Transverse colon (tissue), 4 donors: ENCODE measurements at regions not wholly inside any gene's neighbourhood (a gene's known extent, or its start where the extent isn't known, plus 50 kb on each side); places are given as distances from the start of the nearest gene placed in this dataset.

Source experiments
- DNase-seq: peaks from one replicate; pipeline ENCODE4 v3.0.0-alpha.2; 2019
- H3K27ac ChIP-seq, 4 donors: fragments of 200-600 bp; sonication (generic); 2 replicates each; pipeline ENCODE4 v1.5.1; 2016 to 2018; ENCODE audit warnings: inconsistent platforms in 4 of 4
- H3K27me3 ChIP-seq: fragments of 200-600 bp; sonication (generic); 2 replicates; pipeline ENCODE4 v1.5.1; 2017; ENCODE audit warnings: inconsistent platforms
- H3K36me3 ChIP-seq, 4 donors: fragments of 200-600 bp; sonication (generic); 2 replicates each; pipeline ENCODE4 v1.5.1; 2017 to 2019; ENCODE audit warnings: inconsistent platforms in 4 of 4
- H3K4me1 ChIP-seq, 4 donors: fragments of 200-600 bp; sonication (generic); 2 replicates each; pipeline ENCODE4 v1.5.1; 2017 to 2020; ENCODE audit warnings: inconsistent platforms in 4 of 4
- H3K4me3 ChIP-seq, 4 donors: fragments of 200-600 bp; sonication (generic); 1 replicate in 1 of 4; 2 replicates in 3 of 4; pipeline versions ENCODE4 v1.5.1 to v1.6.1; 2017 to 2019; ENCODE audit warnings: inconsistent platforms in 4 of 4
- H3K9me3 ChIP-seq, 2 donors: fragments of 200-600 bp; sonication (generic); 2 replicates each; pipeline ENCODE4 v1.5.1; 2017 to 2019; ENCODE audit warnings: inconsistent platforms in 2 of 2
- CTCF ChIP-seq, 5 experiments: fragments of 200-600 bp in 3 of 5; fragments of 450-650 bp in 2 of 5; sonication (generic) in 3 of 5; IDR thresholded peaks; 1 replicate in 2 of 5; 2 replicates in 3 of 5; pipeline ENCODE4 v1.5.1; 2016 to 2017; ENCODE audit warnings: antibody characterized with exemption in 5 of 5, inconsistent platforms in 3 of 5, mild to moderate bottlenecking in 2 of 5, moderate library complexity in 1 of 5
- EP300 ChIP-seq: sonication (generic); formaldehyde crosslinking; IDR thresholded peaks from one replicate; pipeline ENCODE4 v1.6.1; 2017; ENCODE audit warnings: antibody characterized with exemption, low read depth
- POLR2A ChIP-seq: fragments of 450-650 bp; IDR thresholded peaks from one replicate; pipeline ENCODE4 v1.6.1; 2016; ENCODE audit warnings: antibody characterized with exemption, mild to moderate bottlenecking, moderate library complexity
- POLR2AphosphoS5 ChIP-seq, 3 donors: sonication (generic); formaldehyde crosslinking; IDR thresholded peaks; one replicate each; pipeline ENCODE4 v1.6.1; 2016; ENCODE audit warnings: antibody characterized with exemption in 3 of 3
- WGBS, 2 donors: methylation state at CpG; one replicate each; pipeline ENCODE4 v1.1.5; 2018; ENCODE audit warnings: low coverage in 1 of 2; 5-methylcytosine and 5-hydroxymethylcytosine counted together
- in situ Hi-C, 4 donors: fragments of 200-750 bp; cut with MboI; loops; one replicate each; pipeline versions ENCODE4 v1.15.0 to v1.15.1; 2017; ENCODE audit warnings: low sequenced_read_pairs in 3 of 4, low pct_ligation_motif_present in 1 of 4, low pct_unique_long_range_greater_than_20kb in 1 of 4
- intact Hi-C: fragments of 100-400 bp; cut with DNase I; formaldehyde crosslinking; loops from one replicate; pipeline ENCODE4 v1.15.1; 2023; ENCODE audit warnings: low total_unique reads

- Histone ChIP-seq H3K4me3 (no peak overlapping the region), H3K9me3 (no peaks in the 10 kb centered on the region), H3K36me3 (no peaks in the 10 kb centered on the region), H3K4me1 (no peaks in the 10 kb centered on the region), H3K27me3 (peaks cover 55% of the 10 kb centered on the region), H3K27ac (no peak overlapping the region)
- intact Hi-C loops: no loop called here
- DNase-seq: no peak
- no peak for TF ChIP-seq POLR2A
- TF ChIP-seq EP300: no peak
- no peak for TF ChIP-seq CTCF (IDR thresholded peaks at IDR 0.05)
- no peak for TF ChIP-seq POLR2AphosphoS5 (IDR thresholded peaks at IDR 0.05)
- WGBS, 2 donors: 76% methylated on average over 6 of the region's 6 CpGs; no CpG with 5 or more reads in 1 of the 2 donors
- in situ Hi-C loops: no loop called here
Observed at GRCh38 chr7:155402941-155403340, 55.0 kb upstream of the EN2 start.

GRCh38 chr7:155404976-155405375, 53.0 kb upstream of the EN2 start:
- intact Hi-C loops: no loop called here
- Histone ChIP-seq H3K27me3 (peaks cover 65% of the 10 kb centered on the region), H3K4me1 (no peaks in the 10 kb centered on the region), H3K36me3 (no peaks in the 10 kb centered on the region), H3K27ac (no peak overlapping the region), H3K9me3 (no peaks in the 10 kb centered on the region), H3K4me3 (no peak overlapping the region)
- no peak for DNase-seq
- in situ Hi-C loops: no loop called here
- WGBS, 2 donors: 77% methylated on average over 14 of the region's 14 CpGs; no CpG with 5 or more reads in 1 of the 2 donors
- TF ChIP-seq CTCF (IDR thresholded peaks at IDR 0.05): no peak
- TF ChIP-seq EP300: no peak
- TF ChIP-seq POLR2A: no peak
- TF ChIP-seq POLR2AphosphoS5 (IDR thresholded peaks at IDR 0.05): no peak

DNA sequence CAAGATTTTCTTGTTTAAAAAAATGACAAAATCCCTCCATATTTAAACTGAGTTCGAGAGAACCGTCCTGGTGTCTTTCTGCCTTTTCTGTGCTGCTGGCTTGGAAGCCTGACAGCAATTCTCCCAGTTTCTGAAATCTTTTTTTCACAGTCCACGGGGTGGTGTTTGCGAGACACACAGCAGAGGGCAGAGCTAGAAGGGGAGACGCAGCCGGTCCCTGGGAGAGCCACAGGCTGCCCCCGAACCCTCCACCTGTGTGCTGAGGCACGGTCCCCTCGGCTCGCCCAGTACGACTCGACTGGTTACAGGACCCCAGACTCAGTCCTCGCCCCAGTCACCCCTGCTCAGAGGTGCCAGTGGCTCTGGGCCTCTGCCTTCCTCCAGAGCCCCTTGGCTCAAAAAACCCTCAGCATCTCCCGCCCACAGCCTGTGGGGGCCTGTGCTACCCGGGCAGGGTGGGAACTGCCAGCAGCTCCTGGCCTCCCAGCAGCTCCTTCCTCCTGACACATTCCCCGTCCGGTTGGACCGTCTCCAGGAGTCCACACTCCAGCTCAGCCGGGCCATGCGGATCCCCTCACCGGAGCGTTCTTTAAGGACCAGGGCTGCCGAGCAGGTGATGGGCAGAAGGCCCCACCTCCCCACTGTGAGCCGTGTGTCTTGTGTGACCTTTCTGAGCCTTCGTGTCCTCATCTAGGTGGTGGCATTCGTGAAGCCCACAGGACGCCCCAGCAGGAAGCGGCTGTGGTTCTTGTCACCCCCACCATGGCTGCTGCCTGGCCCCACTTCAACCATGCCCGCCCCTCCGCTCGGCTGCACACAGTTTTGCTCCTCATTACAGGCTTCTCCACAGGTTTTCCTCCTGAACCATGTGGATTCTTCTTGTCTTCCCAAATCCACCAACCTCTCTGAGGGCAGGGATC, 52.3 kb upstream of the EN2 start:
- in situ Hi-C loops (no loop called here), intact Hi-C loops (no loop called here)
- no peak overlapping the region for H3K4me3 ChIP-seq
- H3K36me3 ChIP-seq: no peaks in the 10 kb centered on the region
- WGBS, 2 donors: 31 to 38% methylated on average over 3 to 31 of the region's 31 CpGs
- H3K27me3 ChIP-seq: peaks cover 68% of the 10 kb centered on the region
- no peak for DNase-seq
- no peaks in the 10 kb centered on the region for H3K4me1 ChIP-seq
- TF ChIP-seq POLR2A (no peak), POLR2AphosphoS5 (IDR thresholded peaks at IDR 0.05) (no peak)
- no peaks in the 10 kb centered on the region for H3K9me3 ChIP-seq
- no peak overlapping the region for H3K27ac ChIP-seq

GRCh38 chr7:155407799-155408198, 50.1 kb upstream of the EN2 start:
- Histone ChIP-seq H3K4me1 (no peaks in the 10 kb centered on the region), H3K9me3 (no peaks in the 10 kb centered on the region), H3K27me3 (peaks cover 62% of the 10 kb centered on the region), H3K4me3 (no peak overlapping the region), H3K36me3 (no peaks in the 10 kb centered on the region), H3K27ac (no peak overlapping the region)
- intact Hi-C loops (no loop called here), in situ Hi-C loops (no loop called here)
- DNase-seq: no peak
- TF ChIP-seq EP300: no peak
- TF ChIP-seq CTCF (IDR thresholded peaks at IDR 0.05): no peak
- WGBS, 2 donors: 82% methylated on average over 1 of the region's 2 CpGs; no CpG with 5 or more reads in 1 of the 2 donors
